WTC11 (cell line): ENCODE measurements at regions not wholly inside any gene's neighbourhood (a gene's known extent, or its start where the extent isn't known, plus 50 kb on each side); places are given as distances from the start of the nearest gene placed in this dataset.

Experiments used
- ELF4 ChIP-seq: sonication (generic); formaldehyde crosslinking; IDR thresholded peaks from 2 replicates; pipeline ENCODE4 v1.8.1; 2022; ENCODE audit warnings: low read depth, mild to moderate bottlenecking, moderate library complexity, missing genetic modification reagents
- FOXJ3 ChIP-seq: sonication (generic); formaldehyde crosslinking; IDR thresholded peaks from 2 replicates; pipeline ENCODE4 v1.9.0; 2021; ENCODE audit warnings: missing genetic modification reagents, mild to moderate bottlenecking, borderline replicate concordance
- FOXP1 ChIP-seq: sonication (generic); formaldehyde crosslinking; IDR thresholded peaks from 2 replicates; pipeline ENCODE4 v1.8.0; 2022; ENCODE audit warnings: missing genetic modification reagents, mild to moderate bottlenecking, moderate library complexity, borderline replicate concordance
- JUN ChIP-seq: sonication (generic); formaldehyde crosslinking; IDR thresholded peaks from 2 replicates; pipeline ENCODE4 v1.8.0; 2023; ENCODE audit warnings: mild to moderate bottlenecking, missing genetic modification reagents
- NFE2L1 ChIP-seq: sonication (generic); formaldehyde crosslinking; IDR thresholded peaks from 2 replicates; pipeline ENCODE4 v1.8.1; 2023; ENCODE audit warnings: missing genetic modification reagents
- TEAD4 ChIP-seq: sonication (generic); formaldehyde crosslinking; IDR thresholded peaks from 2 replicates; pipeline ENCODE4 v1.8.0; 2022; ENCODE audit warnings: mild to moderate bottlenecking, missing genetic modification reagents
- ZNF121 ChIP-seq: sonication (generic); formaldehyde crosslinking; IDR thresholded peaks from 2 replicates; pipeline ENCODE4 v1.8.0; 2023; ENCODE audit warnings: missing genetic modification reagents
- TF ChIP-seq, protein P1 (sequence below): fragments of 200-600 bp; IDR thresholded peaks from 2 replicates; pipeline ENCODE4 v1.8.0; 2022; ENCODE audit warnings: antibody characterized with exemption
- TF ChIP-seq, protein P2 (sequence below): sonication (generic); formaldehyde crosslinking; IDR thresholded peaks from 2 replicates; pipeline ENCODE4 v1.8.1; 2023; ENCODE audit warnings: mild to moderate bottlenecking, missing genetic modification reagents, borderline replicate concordance
- TF ChIP-seq, protein P3 (sequence below): fragments of 250-450 bp; sonication (Bioruptor Pico); IDR thresholded peaks from 2 replicates; pipeline ENCODE4 v1.9.0; 2021; ENCODE audit warnings: mild to moderate bottlenecking
- TF ChIP-seq, protein P4 (sequence below): sonication (generic); formaldehyde crosslinking; IDR thresholded peaks from 2 replicates; pipeline ENCODE4 v1.8.1; 2023; ENCODE audit warnings: mild to moderate bottlenecking, missing genetic modification reagents
- TF ChIP-seq, protein P5 (sequence below): sonication (generic); formaldehyde crosslinking; IDR thresholded peaks from 2 replicates; pipeline ENCODE4 v1.8.1; 2023; ENCODE audit warnings: mild to moderate bottlenecking, missing genetic modification reagents
- TF ChIP-seq, protein P6 (sequence below): sonication (generic); formaldehyde crosslinking; IDR thresholded peaks from 2 replicates; pipeline ENCODE4 v1.8.1; 2022; ENCODE audit warnings: low read depth, mild to moderate bottlenecking, moderate library complexity, missing genetic modification reagents, borderline replicate concordance
- TF ChIP-seq, protein P7 (sequence below): sonication (generic); formaldehyde crosslinking; IDR thresholded peaks from 2 replicates; pipeline ENCODE4 v1.8.0; 2022; ENCODE audit warnings: mild to moderate bottlenecking, missing genetic modification reagents

DNA sequence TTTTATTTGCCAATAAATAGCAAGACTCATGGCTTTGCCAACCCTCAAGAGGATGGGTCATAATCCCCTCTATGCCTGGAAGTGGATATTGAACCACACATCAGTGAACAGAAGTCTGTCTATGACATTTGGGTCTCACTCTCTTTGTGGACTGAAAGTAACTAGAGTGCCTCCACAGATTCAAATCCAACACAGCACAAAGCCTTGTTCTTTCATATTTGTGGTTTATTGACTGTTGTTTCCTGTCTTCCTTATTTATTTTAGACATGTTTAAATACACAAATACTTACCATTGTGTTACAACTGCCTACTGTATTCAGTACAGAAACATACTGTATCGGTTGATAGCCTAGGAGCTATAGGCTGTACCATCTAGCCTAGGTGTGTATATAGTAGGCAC lies 121.9 kb downstream of the TSN start:
- TF ChIP-seq, protein P1, sequence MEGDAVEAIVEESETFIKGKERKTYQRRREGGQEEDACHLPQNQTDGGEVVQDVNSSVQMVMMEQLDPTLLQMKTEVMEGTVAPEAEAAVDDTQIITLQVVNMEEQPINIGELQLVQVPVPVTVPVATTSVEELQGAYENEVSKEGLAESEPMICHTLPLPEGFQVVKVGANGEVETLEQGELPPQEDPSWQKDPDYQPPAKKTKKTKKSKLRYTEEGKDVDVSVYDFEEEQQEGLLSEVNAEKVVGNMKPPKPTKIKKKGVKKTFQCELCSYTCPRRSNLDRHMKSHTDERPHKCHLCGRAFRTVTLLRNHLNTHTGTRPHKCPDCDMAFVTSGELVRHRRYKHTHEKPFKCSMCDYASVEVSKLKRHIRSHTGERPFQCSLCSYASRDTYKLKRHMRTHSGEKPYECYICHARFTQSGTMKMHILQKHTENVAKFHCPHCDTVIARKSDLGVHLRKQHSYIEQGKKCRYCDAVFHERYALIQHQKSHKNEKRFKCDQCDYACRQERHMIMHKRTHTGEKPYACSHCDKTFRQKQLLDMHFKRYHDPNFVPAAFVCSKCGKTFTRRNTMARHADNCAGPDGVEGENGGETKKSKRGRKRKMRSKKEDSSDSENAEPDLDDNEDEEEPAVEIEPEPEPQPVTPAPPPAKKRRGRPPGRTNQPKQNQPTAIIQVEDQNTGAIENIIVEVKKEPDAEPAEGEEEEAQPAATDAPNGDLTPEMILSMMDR: no peak
- TF ChIP-seq FOXJ3 (CRISPR knock-in tag) (no peak), FOXP1 (no peak), JUN (CRISPR knock-in tag) (no peak), NFE2L1 (CRISPR knock-in tag) (no peak), ELF4 (CRISPR knock-in tag) (no peak), ZNF121 (CRISPR knock-in tag) (no peak), TEAD4 (CRISPR knock-in tag) (no peak)
- TF ChIP-seq, protein P2, sequence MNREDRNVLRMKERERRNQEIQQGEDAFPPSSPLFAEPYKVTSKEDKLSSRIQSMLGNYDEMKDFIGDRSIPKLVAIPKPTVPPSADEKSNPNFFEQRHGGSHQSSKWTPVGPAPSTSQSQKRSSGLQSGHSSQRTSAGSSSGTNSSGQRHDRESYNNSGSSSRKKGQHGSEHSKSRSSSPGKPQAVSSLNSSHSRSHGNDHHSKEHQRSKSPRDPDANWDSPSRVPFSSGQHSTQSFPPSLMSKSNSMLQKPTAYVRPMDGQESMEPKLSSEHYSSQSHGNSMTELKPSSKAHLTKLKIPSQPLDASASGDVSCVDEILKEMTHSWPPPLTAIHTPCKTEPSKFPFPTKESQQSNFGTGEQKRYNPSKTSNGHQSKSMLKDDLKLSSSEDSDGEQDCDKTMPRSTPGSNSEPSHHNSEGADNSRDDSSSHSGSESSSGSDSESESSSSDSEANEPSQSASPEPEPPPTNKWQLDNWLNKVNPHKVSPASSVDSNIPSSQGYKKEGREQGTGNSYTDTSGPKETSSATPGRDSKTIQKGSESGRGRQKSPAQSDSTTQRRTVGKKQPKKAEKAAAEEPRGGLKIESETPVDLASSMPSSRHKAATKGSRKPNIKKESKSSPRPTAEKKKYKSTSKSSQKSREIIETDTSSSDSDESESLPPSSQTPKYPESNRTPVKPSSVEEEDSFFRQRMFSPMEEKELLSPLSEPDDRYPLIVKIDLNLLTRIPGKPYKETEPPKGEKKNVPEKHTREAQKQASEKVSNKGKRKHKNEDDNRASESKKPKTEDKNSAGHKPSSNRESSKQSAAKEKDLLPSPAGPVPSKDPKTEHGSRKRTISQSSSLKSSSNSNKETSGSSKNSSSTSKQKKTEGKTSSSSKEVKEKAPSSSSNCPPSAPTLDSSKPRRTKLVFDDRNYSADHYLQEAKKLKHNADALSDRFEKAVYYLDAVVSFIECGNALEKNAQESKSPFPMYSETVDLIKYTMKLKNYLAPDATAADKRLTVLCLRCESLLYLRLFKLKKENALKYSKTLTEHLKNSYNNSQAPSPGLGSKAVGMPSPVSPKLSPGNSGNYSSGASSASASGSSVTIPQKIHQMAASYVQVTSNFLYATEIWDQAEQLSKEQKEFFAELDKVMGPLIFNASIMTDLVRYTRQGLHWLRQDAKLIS (CRISPR knock-in tag): no peak
- TF ChIP-seq, protein P3, sequence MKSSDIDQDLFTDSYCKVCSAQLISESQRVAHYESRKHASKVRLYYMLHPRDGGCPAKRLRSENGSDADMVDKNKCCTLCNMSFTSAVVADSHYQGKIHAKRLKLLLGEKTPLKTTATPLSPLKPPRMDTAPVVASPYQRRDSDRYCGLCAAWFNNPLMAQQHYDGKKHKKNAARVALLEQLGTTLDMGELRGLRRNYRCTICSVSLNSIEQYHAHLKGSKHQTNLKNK: no peak
- TF ChIP-seq, protein P4, sequence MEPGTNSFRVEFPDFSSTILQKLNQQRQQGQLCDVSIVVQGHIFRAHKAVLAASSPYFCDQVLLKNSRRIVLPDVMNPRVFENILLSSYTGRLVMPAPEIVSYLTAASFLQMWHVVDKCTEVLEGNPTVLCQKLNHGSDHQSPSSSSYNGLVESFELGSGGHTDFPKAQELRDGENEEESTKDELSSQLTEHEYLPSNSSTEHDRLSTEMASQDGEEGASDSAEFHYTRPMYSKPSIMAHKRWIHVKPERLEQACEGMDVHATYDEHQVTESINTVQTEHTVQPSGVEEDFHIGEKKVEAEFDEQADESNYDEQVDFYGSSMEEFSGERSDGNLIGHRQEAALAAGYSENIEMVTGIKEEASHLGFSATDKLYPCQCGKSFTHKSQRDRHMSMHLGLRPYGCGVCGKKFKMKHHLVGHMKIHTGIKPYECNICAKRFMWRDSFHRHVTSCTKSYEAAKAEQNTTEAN (CRISPR knock-in tag): no peak
- TF ChIP-seq, protein P5, sequence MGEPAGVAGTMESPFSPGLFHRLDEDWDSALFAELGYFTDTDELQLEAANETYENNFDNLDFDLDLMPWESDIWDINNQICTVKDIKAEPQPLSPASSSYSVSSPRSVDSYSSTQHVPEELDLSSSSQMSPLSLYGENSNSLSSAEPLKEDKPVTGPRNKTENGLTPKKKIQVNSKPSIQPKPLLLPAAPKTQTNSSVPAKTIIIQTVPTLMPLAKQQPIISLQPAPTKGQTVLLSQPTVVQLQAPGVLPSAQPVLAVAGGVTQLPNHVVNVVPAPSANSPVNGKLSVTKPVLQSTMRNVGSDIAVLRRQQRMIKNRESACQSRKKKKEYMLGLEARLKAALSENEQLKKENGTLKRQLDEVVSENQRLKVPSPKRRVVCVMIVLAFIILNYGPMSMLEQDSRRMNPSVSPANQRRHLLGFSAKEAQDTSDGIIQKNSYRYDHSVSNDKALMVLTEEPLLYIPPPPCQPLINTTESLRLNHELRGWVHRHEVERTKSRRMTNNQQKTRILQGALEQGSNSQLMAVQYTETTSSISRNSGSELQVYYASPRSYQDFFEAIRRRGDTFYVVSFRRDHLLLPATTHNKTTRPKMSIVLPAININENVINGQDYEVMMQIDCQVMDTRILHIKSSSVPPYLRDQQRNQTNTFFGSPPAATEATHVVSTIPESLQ (CRISPR knock-in tag): no peak
- TF ChIP-seq, protein P6, sequence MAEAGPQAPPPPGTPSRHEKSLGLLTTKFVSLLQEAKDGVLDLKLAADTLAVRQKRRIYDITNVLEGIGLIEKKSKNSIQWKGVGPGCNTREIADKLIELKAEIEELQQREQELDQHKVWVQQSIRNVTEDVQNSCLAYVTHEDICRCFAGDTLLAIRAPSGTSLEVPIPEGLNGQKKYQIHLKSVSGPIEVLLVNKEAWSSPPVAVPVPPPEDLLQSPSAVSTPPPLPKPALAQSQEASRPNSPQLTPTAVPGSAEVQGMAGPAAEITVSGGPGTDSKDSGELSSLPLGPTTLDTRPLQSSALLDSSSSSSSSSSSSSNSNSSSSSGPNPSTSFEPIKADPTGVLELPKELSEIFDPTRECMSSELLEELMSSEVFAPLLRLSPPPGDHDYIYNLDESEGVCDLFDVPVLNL (CRISPR knock-in tag): no peak
- TF ChIP-seq, protein P7, sequence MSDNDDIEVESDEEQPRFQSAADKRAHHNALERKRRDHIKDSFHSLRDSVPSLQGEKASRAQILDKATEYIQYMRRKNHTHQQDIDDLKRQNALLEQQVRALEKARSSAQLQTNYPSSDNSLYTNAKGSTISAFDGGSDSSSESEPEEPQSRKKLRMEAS: no peak
